ENCODE measurements at regions not wholly inside any gene's neighbourhood (a gene's known extent, or its start where the extent isn't known, plus 50 kb on each side); places are given as distances from the start of the nearest gene placed in this dataset.

DNA sequence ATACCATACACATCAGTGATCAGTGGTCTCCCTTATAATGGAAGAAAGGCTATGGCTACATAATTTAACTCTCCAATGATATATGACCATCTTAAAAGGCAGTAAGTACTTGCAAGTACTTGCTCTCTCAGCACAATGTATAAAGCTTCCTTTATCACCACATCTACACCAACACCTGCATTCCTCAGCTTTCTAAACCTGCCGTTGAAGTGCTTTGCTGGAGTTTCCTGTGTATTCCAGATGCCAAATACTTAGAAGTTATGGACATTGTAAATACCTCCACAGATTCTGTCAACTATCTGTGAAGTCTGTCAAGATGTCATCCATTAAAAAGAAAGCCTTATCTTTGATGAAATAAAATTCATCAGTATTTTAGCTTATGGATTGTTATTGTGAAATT, 335.0 kb upstream of the GALNTL6 start:
- TF ChIP-seq POLR2AphosphoS5 (IDR thresholded peaks at IDR 0.05): no peak
- TF ChIP-seq CTCF (IDR thresholded peaks at IDR 0.05): no peak
